ENCODE measurements at regions not wholly inside any gene's neighbourhood (a gene's known extent, or its start where the extent isn't known, plus 50 kb on each side); places are given as distances from the start of the nearest gene placed in this dataset.

DNA sequence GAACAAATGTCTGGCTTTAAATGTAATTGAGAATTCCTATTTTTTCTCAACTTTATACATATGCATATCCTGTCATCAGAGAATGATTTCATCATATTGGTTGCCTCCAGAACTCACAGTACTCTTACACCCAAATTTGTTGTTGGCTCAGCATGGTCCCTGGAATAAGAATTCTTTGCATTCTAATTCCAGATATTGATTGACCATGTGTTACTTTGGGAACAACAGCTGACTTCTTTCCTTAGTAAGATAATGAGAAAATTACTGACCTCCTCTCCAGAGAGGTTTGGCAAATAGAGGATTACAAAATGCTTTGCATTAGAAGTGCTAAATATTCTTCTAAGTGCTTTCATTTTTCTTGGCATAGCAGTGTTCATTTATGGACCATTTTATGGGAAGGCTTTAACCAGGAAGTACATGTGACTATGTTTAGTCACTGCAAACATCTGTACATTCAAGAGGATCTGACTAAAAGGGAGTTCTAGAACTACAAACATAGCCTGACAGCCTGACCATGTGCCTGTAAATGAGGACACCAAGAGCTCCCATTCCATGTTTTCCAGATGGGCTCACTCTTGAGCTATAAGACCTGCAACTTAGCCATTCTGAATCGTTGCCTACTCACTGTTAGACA lies 391.6 kb upstream of the DPPA4 start:
- TF ChIP-seq, protein P1, sequence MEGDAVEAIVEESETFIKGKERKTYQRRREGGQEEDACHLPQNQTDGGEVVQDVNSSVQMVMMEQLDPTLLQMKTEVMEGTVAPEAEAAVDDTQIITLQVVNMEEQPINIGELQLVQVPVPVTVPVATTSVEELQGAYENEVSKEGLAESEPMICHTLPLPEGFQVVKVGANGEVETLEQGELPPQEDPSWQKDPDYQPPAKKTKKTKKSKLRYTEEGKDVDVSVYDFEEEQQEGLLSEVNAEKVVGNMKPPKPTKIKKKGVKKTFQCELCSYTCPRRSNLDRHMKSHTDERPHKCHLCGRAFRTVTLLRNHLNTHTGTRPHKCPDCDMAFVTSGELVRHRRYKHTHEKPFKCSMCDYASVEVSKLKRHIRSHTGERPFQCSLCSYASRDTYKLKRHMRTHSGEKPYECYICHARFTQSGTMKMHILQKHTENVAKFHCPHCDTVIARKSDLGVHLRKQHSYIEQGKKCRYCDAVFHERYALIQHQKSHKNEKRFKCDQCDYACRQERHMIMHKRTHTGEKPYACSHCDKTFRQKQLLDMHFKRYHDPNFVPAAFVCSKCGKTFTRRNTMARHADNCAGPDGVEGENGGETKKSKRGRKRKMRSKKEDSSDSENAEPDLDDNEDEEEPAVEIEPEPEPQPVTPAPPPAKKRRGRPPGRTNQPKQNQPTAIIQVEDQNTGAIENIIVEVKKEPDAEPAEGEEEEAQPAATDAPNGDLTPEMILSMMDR (IDR thresholded peaks at IDR 0.05; ENCODE audit: poor library complexity) = no peak
- TF ChIP-seq EZH2 (IDR thresholded peaks at IDR 0.05; ENCODE audit: borderline replicate concordance) (no peak), EZH2phosphoT487 (IDR thresholded peaks at IDR 0.05; ENCODE audit: low read depth, severe bottlenecking, unreplicated experiment) (no peak)
